ENCODE measurements at regions not wholly inside any gene's neighbourhood (a gene's known extent, or its start where the extent isn't known, plus 50 kb on each side); places are given as distances from the start of the nearest gene placed in this dataset.

- TF ChIP-seq, protein P1, sequence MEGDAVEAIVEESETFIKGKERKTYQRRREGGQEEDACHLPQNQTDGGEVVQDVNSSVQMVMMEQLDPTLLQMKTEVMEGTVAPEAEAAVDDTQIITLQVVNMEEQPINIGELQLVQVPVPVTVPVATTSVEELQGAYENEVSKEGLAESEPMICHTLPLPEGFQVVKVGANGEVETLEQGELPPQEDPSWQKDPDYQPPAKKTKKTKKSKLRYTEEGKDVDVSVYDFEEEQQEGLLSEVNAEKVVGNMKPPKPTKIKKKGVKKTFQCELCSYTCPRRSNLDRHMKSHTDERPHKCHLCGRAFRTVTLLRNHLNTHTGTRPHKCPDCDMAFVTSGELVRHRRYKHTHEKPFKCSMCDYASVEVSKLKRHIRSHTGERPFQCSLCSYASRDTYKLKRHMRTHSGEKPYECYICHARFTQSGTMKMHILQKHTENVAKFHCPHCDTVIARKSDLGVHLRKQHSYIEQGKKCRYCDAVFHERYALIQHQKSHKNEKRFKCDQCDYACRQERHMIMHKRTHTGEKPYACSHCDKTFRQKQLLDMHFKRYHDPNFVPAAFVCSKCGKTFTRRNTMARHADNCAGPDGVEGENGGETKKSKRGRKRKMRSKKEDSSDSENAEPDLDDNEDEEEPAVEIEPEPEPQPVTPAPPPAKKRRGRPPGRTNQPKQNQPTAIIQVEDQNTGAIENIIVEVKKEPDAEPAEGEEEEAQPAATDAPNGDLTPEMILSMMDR (IDR thresholded peaks at IDR 0.05) = no peak
- Mint-ChIP-seq H3K27me3 (ENCODE audit: unreplicated experiment) (no peaks in the 10 kb centered on the region), H3K4me1 (ENCODE audit: unreplicated experiment) (peaks cover 18% of the 10 kb centered on the region), H3K4me3 (ENCODE audit: unreplicated experiment) (no peak overlapping the region), H3K27ac (ENCODE audit: unreplicated experiment) (no peak overlapping the region), H3K9me3 (ENCODE audit: unreplicated experiment) (peaks cover 18% of the 10 kb centered on the region), H3K36me3 (ENCODE audit: unreplicated experiment) (no peaks in the 10 kb centered on the region)
- DNase-seq (ENCODE audit: extremely low spot score, unreplicated experiment) = no peak
Observed at GRCh38 chr6:166045860-166046200, 121.8 kb downstream of the TBXT start.

- Mint-ChIP-seq H3K4me3 (ENCODE audit: unreplicated experiment) (no peak overlapping the region), H3K9me3 (ENCODE audit: unreplicated experiment) (peaks cover 18% of the 10 kb centered on the region), H3K27me3 (ENCODE audit: unreplicated experiment) (no peaks in the 10 kb centered on the region), H3K4me1 (ENCODE audit: unreplicated experiment) (peaks cover 18% of the 10 kb centered on the region), H3K27ac (ENCODE audit: unreplicated experiment) (no peak overlapping the region), H3K36me3 (ENCODE audit: unreplicated experiment) (no peaks in the 10 kb centered on the region)
- TF ChIP-seq, protein P1 (IDR thresholded peaks at IDR 0.05) = no peak
- DNase-seq (ENCODE audit: extremely low spot score, unreplicated experiment) = no peak
Observed at GRCh38 chr6:166045173-166045859, 122.3 kb downstream of the TBXT start.

DNA sequence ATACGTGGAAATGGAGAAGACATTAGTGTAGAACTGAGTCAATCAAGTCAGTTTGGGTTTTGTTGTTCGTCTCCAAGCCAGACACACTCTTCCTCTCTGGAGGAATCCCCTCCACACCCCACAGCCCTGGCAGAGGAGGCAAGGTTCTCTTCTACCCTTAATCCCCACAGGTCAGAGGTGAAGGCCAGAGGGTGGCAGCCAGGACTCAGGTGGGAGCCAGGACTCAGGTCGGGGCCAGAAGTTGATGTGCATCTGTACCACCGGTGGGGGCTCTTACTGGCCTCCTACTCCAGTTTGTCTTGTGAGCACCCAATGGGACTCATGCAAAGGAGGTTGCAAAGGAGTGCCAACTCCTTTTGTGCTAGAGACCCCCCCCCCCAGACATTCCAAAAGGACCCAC is 126.4 kb downstream of the TBXT start:
- peaks cover 3% of the 10 kb centered on the region for H3K36me3 Mint-ChIP-seq (ENCODE audit: unreplicated experiment)
- H3K4me3 Mint-ChIP-seq (ENCODE audit: unreplicated experiment) = no peak overlapping the region
- no peak for DNase-seq (ENCODE audit: extremely low spot score, unreplicated experiment)
- H3K4me1 Mint-ChIP-seq (ENCODE audit: unreplicated experiment) = peaks cover 13% of the 10 kb centered on the region
- TF ChIP-seq, protein P1 (IDR thresholded peaks at IDR 0.05) = no peak
- no peak overlapping the region for H3K27ac Mint-ChIP-seq (ENCODE audit: unreplicated experiment)
- peaks cover 24% of the 10 kb centered on the region for H3K9me3 Mint-ChIP-seq (ENCODE audit: unreplicated experiment)
- H3K27me3 Mint-ChIP-seq (ENCODE audit: unreplicated experiment) = no peaks in the 10 kb centered on the region

- peaks cover 3% of the 10 kb centered on the region for H3K36me3 Mint-ChIP-seq (ENCODE audit: unreplicated experiment)
- TF ChIP-seq, protein P1 (IDR thresholded peaks at IDR 0.05) = no peak
- H3K27me3 Mint-ChIP-seq (ENCODE audit: unreplicated experiment) = no peaks in the 10 kb centered on the region
- peaks cover 4% of the 10 kb centered on the region for H3K4me1 Mint-ChIP-seq (ENCODE audit: unreplicated experiment)
- H3K9me3 Mint-ChIP-seq (ENCODE audit: unreplicated experiment) = peaks cover 25% of the 10 kb centered on the region
- no peak for DNase-seq (ENCODE audit: extremely low spot score, unreplicated experiment)
- no peak overlapping the region for H3K4me3 Mint-ChIP-seq (ENCODE audit: unreplicated experiment)
- H3K27ac Mint-ChIP-seq (ENCODE audit: unreplicated experiment) = no peak overlapping the region
Observed at GRCh38 chr6:166040292-166040691, 127.4 kb downstream of the TBXT start.

DNA sequence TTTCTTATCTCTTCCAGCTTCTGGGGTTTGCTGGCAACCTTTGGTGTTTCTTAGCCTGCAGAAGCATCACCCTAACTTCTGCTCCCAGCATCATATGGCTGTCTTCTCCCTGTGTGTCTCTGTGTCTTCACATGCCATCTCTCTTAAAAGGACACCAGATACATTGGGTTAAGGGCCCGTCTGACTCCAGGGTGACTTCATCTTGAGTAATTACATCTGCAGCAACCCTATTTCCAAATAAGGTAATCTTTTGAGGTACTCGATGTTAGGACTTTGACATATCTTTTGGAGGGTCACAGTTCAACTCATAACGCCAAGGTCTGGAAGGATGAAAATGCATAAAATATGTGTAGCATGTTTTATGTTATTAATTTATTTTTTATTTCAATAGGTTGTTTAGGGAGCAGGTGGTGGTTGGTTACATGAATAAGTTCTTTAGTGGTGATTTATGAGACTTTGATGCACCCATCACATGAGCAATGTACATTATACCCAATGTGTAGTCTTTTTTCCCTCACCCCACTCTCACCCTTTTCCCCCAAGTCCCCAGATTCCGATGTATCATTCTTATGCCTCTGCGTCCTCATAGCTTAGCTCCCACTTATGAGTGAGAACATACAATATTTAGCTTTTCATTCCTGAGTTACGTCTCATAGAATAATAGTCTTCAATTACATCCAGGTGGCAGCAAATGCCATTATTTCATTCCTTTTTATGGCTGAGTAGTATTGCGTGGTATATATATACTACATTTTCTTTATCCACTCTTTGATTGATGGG is 131.1 kb downstream of the TBXT start:
- H3K4me1 Mint-ChIP-seq (ENCODE audit: unreplicated experiment) = peaks cover 9% of the 10 kb centered on the region
- peaks cover 3% of the 10 kb centered on the region for H3K36me3 Mint-ChIP-seq (ENCODE audit: unreplicated experiment)
- no peak for DNase-seq (ENCODE audit: extremely low spot score, unreplicated experiment)
- peaks cover 25% of the 10 kb centered on the region for H3K9me3 Mint-ChIP-seq (ENCODE audit: unreplicated experiment)
- H3K27me3 Mint-ChIP-seq (ENCODE audit: unreplicated experiment) = no peaks in the 10 kb centered on the region
- no peak overlapping the region for H3K4me3 Mint-ChIP-seq (ENCODE audit: unreplicated experiment)
- H3K27ac Mint-ChIP-seq (ENCODE audit: unreplicated experiment) = no peak overlapping the region
- TF ChIP-seq, protein P1 (IDR thresholded peaks at IDR 0.05) = no peak

Measured in osteocyte (in vitro differentiated cells).